IMR-90 (cell line): ENCODE measurements at regions not wholly inside any gene's neighbourhood (a gene's known extent, or its start where the extent isn't known, plus 50 kb on each side); places are given as distances from the start of the nearest gene placed in this dataset.

ENCODE experiments used
- ATAC-seq: fragments of 200-7000 bp; cut with Tn5 transposase; 2 replicates; pipeline ENCODE4 v1.9.1; 2020; ENCODE audit warnings: low read depth, mild to moderate bottlenecking, moderate library complexity
- BruUV-seq: library from RNA; stranded (reverse); fragments of 400-500 nt; replicated peaks from 2 replicates; lab custom pipeline; 2021; lab: Mats Ljungman, UMichigan
- CTCF ChIA-PET: fragments of 300-600 bp; formaldehyde crosslinking; extraction: SDS; loops from one replicate; lab custom pipeline; 2021; ENCODE audit warnings: antibody characterized with exemption; lab: Yijun Ruan, JAX
- POLR2A ChIA-PET: fragments of 300-600 bp; sonication (Branson Sonifier 250); formaldehyde crosslinking; loops from one replicate; lab custom pipeline; 2022; ENCODE audit warnings: antibody characterized with exemption; ENCODE audit not compliant: unreplicated experiment; lab: Charles Lee
- DNase-seq: peaks from one replicate; pipeline ENCODE4 v3.0.0; 2013
- H2AFZ ChIP-seq: replicated peaks from 2 replicates; pipeline ENCODE3; 2013; ENCODE audit warnings: low read length, mild to moderate bottlenecking; ENCODE audit not compliant: poor library complexity
- H2AK5ac ChIP-seq: 2 replicates; pipeline ENCODE4 v1.6.1; 2013; ENCODE audit warnings: low read depth, low read length, inconsistent platforms
- H2AK9ac ChIP-seq: replicated peaks from 2 replicates; pipeline ENCODE3; 2013; ENCODE audit warnings: mild to moderate bottlenecking, low read depth, low read length, moderate library complexity; ENCODE audit not compliant: poor library complexity
- H2BK120ac ChIP-seq: 2 replicates; pipeline ENCODE4 v1.6.1; 2013; ENCODE audit warnings: low read depth, low read length, inconsistent platforms
- H2BK15ac ChIP-seq: 3 replicates; pipeline ENCODE4 v1.6.1; 2013; ENCODE audit warnings: low read depth, low read length, inconsistent platforms
- H2BK20ac ChIP-seq: 2 replicates; pipeline ENCODE4 v1.6.1; 2013; ENCODE audit warnings: low read depth, mild to moderate bottlenecking, inconsistent platforms, low read length, moderate library complexity
- H2BK5ac ChIP-seq: 2 replicates; pipeline ENCODE4 v1.6.1; 2013; ENCODE audit warnings: mild to moderate bottlenecking, low read depth, low read length, inconsistent platforms; ENCODE audit not compliant: poor library complexity, severe bottlenecking
- H3K14ac ChIP-seq: replicated peaks from 2 replicates; pipeline ENCODE4 v1.6.1; 2013; ENCODE audit warnings: low read depth, low read length, inconsistent platforms
- H3K18ac ChIP-seq: 2 replicates; pipeline ENCODE4 v1.6.1; 2013; ENCODE audit warnings: low read depth, low read length, control low read depth
- H3K23ac ChIP-seq: 2 replicates; pipeline ENCODE4 v1.6.1; 2013; ENCODE audit warnings: low read depth, low read length, inconsistent platforms
- H3K27ac ChIP-seq: 2 replicates; pipeline ENCODE4 v1.5.1; 2013; ENCODE audit warnings: mild to moderate bottlenecking, control low read depth, low read length; ENCODE audit not compliant: insufficient read depth
- H3K27me3 ChIP-seq: 2 replicates; pipeline ENCODE4 v1.6.1; 2013; ENCODE audit warnings: low read length; ENCODE audit not compliant: control insufficient read depth, insufficient read depth
- H3K36me3 ChIP-seq: 2 replicates; pipeline ENCODE4 v1.6.1; 2013; ENCODE audit warnings: low read length, mixed read lengths; ENCODE audit not compliant: control insufficient read depth, insufficient read depth
- H3K4ac ChIP-seq: 2 replicates; pipeline ENCODE4 v1.6.1; 2013; ENCODE audit warnings: low read depth, low read length, inconsistent platforms
- H3K4me1 ChIP-seq: 2 replicates; pipeline ENCODE4 v1.6.1; 2013; ENCODE audit warnings: low read length, mixed read lengths; ENCODE audit not compliant: control insufficient read depth, insufficient read depth
- H3K4me2 ChIP-seq: 2 replicates; pipeline ENCODE4 v1.6.1; 2013; ENCODE audit warnings: low read depth, mild to moderate bottlenecking, control low read depth, low read length, moderate library complexity
- H3K4me3 ChIP-seq: 2 replicates; pipeline ENCODE4 v1.5.1; 2013; ENCODE audit warnings: low read depth, mild to moderate bottlenecking, control low read depth, low read length, moderate library complexity; ENCODE audit not compliant: insufficient read depth
- H3K56ac ChIP-seq: 2 replicates; pipeline ENCODE4 v1.6.1; 2013; ENCODE audit warnings: low read length, inconsistent platforms; ENCODE audit not compliant: insufficient read depth; ENCODE audit errors: extremely low read depth
- H3K79me1 ChIP-seq, 2 experiments: 2 replicates each; pipeline ENCODE4 v1.6.1; 2013; ENCODE audit warnings: low read length in 2 of 2, inconsistent platforms in 1 of 2, low read depth in 1 of 2
- H3K9ac ChIP-seq: 2 replicates; pipeline ENCODE4 v1.6.1; 2013; ENCODE audit warnings: low read depth, low read length, control low read depth
- H3K9me1 ChIP-seq: 2 replicates; pipeline ENCODE4 v1.6.1; 2013; ENCODE audit warnings: low read length, inconsistent platforms; ENCODE audit not compliant: insufficient read depth
- H3K9me3 ChIP-seq: 2 replicates; pipeline ENCODE4 v1.6.1; 2013; ENCODE audit warnings: low read length; ENCODE audit not compliant: control insufficient read depth, insufficient read depth
- H4K20me1 ChIP-seq: 2 replicates; pipeline ENCODE4 v1.6.1; 2013; ENCODE audit warnings: low read length, inconsistent platforms; ENCODE audit not compliant: insufficient read depth
- H4K5ac ChIP-seq: 2 replicates; pipeline ENCODE4 v1.6.1; 2013; ENCODE audit warnings: mild to moderate bottlenecking, low read depth, low read length, control low read depth
- H4K8ac ChIP-seq, 2 experiments: 2 replicates each; pipeline ENCODE4 v1.6.1; 2013; ENCODE audit warnings: low read depth in 2 of 2, low read length in 2 of 2, control low read depth in 1 of 2, inconsistent platforms in 1 of 2
- H4K91ac ChIP-seq: 2 replicates; pipeline ENCODE4 v1.6.1; 2013; ENCODE audit warnings: low read depth, low read length, inconsistent platforms; ENCODE audit not compliant: insufficient read depth
- BHLHE40 ChIP-seq: fragments of 150-350 bp; IDR thresholded peaks from 2 replicates; pipeline ENCODE4 v1.6.1; 2016; ENCODE audit warnings: mild to moderate bottlenecking, low read depth, low read length
- CEBPB ChIP-seq: IDR thresholded peaks from 2 replicates; pipeline ENCODE4 v1.6.1; 2012; ENCODE audit warnings: low read depth, low read length, improper control_type of control experiment
- CHD1 ChIP-seq: IDR thresholded peaks from 2 replicates; pipeline ENCODE4 v1.6.1; 2012; ENCODE audit warnings: low read depth, low read length, improper control_type of control experiment
- FOS ChIP-seq: fragments of 150-350 bp; IDR thresholded peaks from 2 replicates; pipeline ENCODE4 v1.6.1; 2016; ENCODE audit warnings: low read depth, low read length
- MAFK ChIP-seq: IDR thresholded peaks from 2 replicates; pipeline ENCODE4 v1.6.1; 2012; ENCODE audit warnings: low read depth, low read length, improper control_type of control experiment
- NFE2L2 ChIP-seq: fragments of 150-350 bp; IDR thresholded peaks from 2 replicates; pipeline ENCODE4 v1.6.1; 2016; ENCODE audit warnings: low read depth, mild to moderate bottlenecking, low read length
- RAD21 ChIP-seq: IDR thresholded peaks from 2 replicates; pipeline ENCODE4 v1.6.1; 2012; ENCODE audit warnings: low read length, improper control_type of control experiment
- whole genome bisulfite sequencing, 2 experiments: methylation state at CpG; one replicate each; pipeline versions ENCODE4 v1.1.5 to v1.1.7; 2013; ENCODE audit warnings: missing lambda C conversion rate in 2 of 2; ENCODE audit not compliant: insufficient read length in 1 of 2; ENCODE audit errors: extremely low coverage in 2 of 2; 5-methylcytosine and 5-hydroxymethylcytosine counted together
- dilution Hi-C: fragments of 300-500 bp; cut with HindIII; formaldehyde crosslinking; loops from one replicate; pipeline ENCODE4 v1.14.3; 2018; ENCODE audit warnings: low sequenced_read_pairs; ENCODE audit not compliant: unreplicated experiment
- in situ Hi-C: fragments of 300-500 bp; cut with MboI; formaldehyde crosslinking; loops from 3 replicates; pipeline ENCODE4 v1.14.3; 2019; ENCODE audit warnings: low sequenced_read_pairs, inconsistent platforms, mixed read lengths
- intact Hi-C: fragments of 100-400 bp; cut with micrococcal nuclease; formaldehyde crosslinking; loops from 2 replicates; pipeline ENCODE4 v1.10.0; 2022
- TF ChIP-seq, protein P1 (sequence below): fragments of 150-350 bp; IDR thresholded peaks from 2 replicates; pipeline ENCODE4 v1.6.1; 2016; ENCODE audit warnings: low read depth, mild to moderate bottlenecking, low read length, moderate library complexity, borderline replicate concordance
- TF ChIP-seq, protein P2 (sequence below): fragments of 150-350 bp; IDR thresholded peaks from 2 replicates; pipeline ENCODE4 v1.6.1; 2017; ENCODE audit warnings: mild to moderate bottlenecking, antibody characterized with exemption, low read length, low read depth

DNA sequence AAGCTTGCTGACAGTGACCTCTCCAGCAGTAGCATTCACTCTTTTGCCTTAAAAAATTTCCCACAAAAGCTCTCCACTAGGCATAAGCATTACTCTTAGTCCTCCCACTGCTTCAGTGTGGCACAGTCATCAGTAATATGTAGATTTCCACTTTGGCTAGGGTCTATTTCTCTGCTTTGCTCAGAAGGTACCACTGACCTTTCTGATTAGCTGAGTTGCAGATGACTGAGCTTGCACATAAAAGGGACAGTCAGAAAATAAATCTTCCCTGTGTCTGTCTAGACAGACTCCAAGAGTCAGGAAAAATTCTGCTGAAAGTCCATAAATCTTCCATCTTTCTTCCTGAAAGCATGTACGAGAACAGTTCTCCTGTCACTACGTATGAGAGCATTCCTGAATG lies 56.6 kb upstream of the APP start:
- ATAC-seq: no peak
- CTCF ChIA-PET: no interaction called here
- intact Hi-C loops: no loop called here

More for the DNA sequence above, 56.6 kb upstream of the APP start:
- H2BK20ac ChIP-seq: no peak overlapping the region
- no peak overlapping the region for H3K4ac ChIP-seq
- no peak overlapping the region for H4K91ac ChIP-seq
- no peak overlapping the region for H4K8ac ChIP-seq
- no peak overlapping the region for H3K4me3 ChIP-seq
- POLR2A ChIA-PET: no interaction called here
- H4K5ac ChIP-seq: no peak overlapping the region
- no peak overlapping the region for H2BK15ac ChIP-seq
- H3K14ac ChIP-seq: no peak overlapping the region
- H3K9me3 ChIP-seq: no peaks in the 10 kb centered on the region
- H2BK5ac ChIP-seq: no peak overlapping the region
- no peak overlapping the region for H2AK9ac ChIP-seq
- dilution Hi-C loops (no loop called here), in situ Hi-C loops (no loop called here)
- no peak overlapping the region for H3K9ac ChIP-seq
- no peaks in the 10 kb centered on the region for H3K27me3 ChIP-seq
- H3K4me2 ChIP-seq: no peak overlapping the region
- no peak for DNase-seq
- H2AK5ac ChIP-seq: no peak overlapping the region
- H3K23ac ChIP-seq: no peak overlapping the region
- TF ChIP-seq NFE2L2: no peak
- TF ChIP-seq FOS: no peak
- TF ChIP-seq, protein P1, sequence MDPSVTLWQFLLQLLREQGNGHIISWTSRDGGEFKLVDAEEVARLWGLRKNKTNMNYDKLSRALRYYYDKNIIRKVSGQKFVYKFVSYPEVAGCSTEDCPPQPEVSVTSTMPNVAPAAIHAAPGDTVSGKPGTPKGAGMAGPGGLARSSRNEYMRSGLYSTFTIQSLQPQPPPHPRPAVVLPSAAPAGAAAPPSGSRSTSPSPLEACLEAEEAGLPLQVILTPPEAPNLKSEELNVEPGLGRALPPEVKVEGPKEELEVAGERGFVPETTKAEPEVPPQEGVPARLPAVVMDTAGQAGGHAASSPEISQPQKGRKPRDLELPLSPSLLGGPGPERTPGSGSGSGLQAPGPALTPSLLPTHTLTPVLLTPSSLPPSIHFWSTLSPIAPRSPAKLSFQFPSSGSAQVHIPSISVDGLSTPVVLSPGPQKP: no peak
- no peak for TF ChIP-seq RAD21
- TF ChIP-seq, protein P2, sequence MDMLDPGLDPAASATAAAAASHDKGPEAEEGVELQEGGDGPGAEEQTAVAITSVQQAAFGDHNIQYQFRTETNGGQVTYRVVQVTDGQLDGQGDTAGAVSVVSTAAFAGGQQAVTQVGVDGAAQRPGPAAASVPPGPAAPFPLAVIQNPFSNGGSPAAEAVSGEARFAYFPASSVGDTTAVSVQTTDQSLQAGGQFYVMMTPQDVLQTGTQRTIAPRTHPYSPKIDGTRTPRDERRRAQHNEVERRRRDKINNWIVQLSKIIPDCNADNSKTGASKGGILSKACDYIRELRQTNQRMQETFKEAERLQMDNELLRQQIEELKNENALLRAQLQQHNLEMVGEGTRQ: no peak
- no peak for TF ChIP-seq CEBPB
- no peak for TF ChIP-seq MAFK
- no peak for TF ChIP-seq CHD1
- no peak for TF ChIP-seq BHLHE40
- H3K56ac ChIP-seq: no peak overlapping the region
- no peak overlapping the region for H2AFZ ChIP-seq
- no peaks in the 10 kb centered on the region for H3K4me1 ChIP-seq
- H3K9me1 ChIP-seq: no peaks in the 10 kb centered on the region
- H2BK120ac ChIP-seq: no peak overlapping the region
- H3K18ac ChIP-seq: no peak overlapping the region
- H3K36me3 ChIP-seq: no peaks in the 10 kb centered on the region
- no peak overlapping the region for H3K27ac ChIP-seq
- no TSS peak for BruUV-seq
- no CpG with 5 or more reads among the region's 2 CpGs for WGBS, 2 experiments
- H4K20me1 ChIP-seq: no peaks in the 10 kb centered on the region
- H3K79me1 ChIP-seq: no peaks in the 10 kb centered on the region
